Activated T-helper 1 cell treated with anti-CD3 and anti-CD28 coated beads, Interleukin-12 subunit alpha, Interleukin-12 subunit beta, Interleukin-2, Interleukin-4 antibody, amounts not matched to agents 30 ng/mL and 10 ng/mL and 1 ng/mL, durations not matched to agents 14 hours and 24 hours and 36 hours (primary cell): ENCODE measurements at regions not wholly inside any gene's neighbourhood (a gene's known extent, or its start where the extent isn't known, plus 50 kb on each side); places are given as distances from the start of the nearest gene placed in this dataset.
"Not testable (repeated sequence)": the region's sequence is repeated elsewhere in the genome, so short reads cannot be mapped to it uniquely, and the experiment has no call there.

ENCODE experiments used
- DNase-seq: peaks from one replicate; pipeline ENCODE4 v3.0.0; 2021; ENCODE audit warnings: low spot score
- H3K27ac Mint-ChIP-seq: one replicate; pipeline ENCODE4 v1.8.0; 2021; ENCODE audit warnings: mild to moderate bottlenecking, mixed read lengths
- H3K27me3 Mint-ChIP-seq: one replicate; pipeline ENCODE4 v1.8.0; 2022; ENCODE audit warnings: mild to moderate bottlenecking, moderate library complexity, mixed read lengths; ENCODE audit not compliant: insufficient read depth
- H3K36me3 Mint-ChIP-seq: one replicate; pipeline ENCODE4 v1.8.0; 2021; ENCODE audit warnings: low read depth, mixed read lengths
- H3K4me1 Mint-ChIP-seq: one replicate; pipeline ENCODE4 v1.8.0; 2021; ENCODE audit warnings: low read depth, mixed read lengths
- H3K4me3 Mint-ChIP-seq: one replicate; pipeline ENCODE4 v1.8.0; 2021; ENCODE audit warnings: mild to moderate bottlenecking, moderate library complexity, mixed read lengths
- H3K9me3 Mint-ChIP-seq: one replicate; pipeline ENCODE4 v1.8.0; 2021; ENCODE audit warnings: mixed read lengths
- intact Hi-C: fragments of 100-400 bp; cut with micrococcal nuclease; formaldehyde crosslinking; loops from one replicate; pipeline ENCODE4 v1.15.1; 2024

GRCh38 chr13:80931766-80932165, 590.8 kb upstream of the SPRY2 start:
- intact Hi-C loops: no loop called here
- H3K27me3 Mint-ChIP-seq: no peaks in the 10 kb centered on the region
- no peak overlapping the region for H3K4me3 Mint-ChIP-seq
- H3K4me1 Mint-ChIP-seq: no peaks in the 10 kb centered on the region
- H3K27ac Mint-ChIP-seq: no peak overlapping the region
- H3K9me3 Mint-ChIP-seq: no peaks in the 10 kb centered on the region
- H3K36me3 Mint-ChIP-seq: no peaks in the 10 kb centered on the region
- no peak for DNase-seq

- Mint-ChIP-seq H3K27ac (no peak overlapping the region), H3K36me3 (no peaks in the 10 kb centered on the region), H3K9me3 (no peaks in the 10 kb centered on the region), H3K27me3 (no peaks in the 10 kb centered on the region), H3K4me3 (no peak overlapping the region), H3K4me1 (no peaks in the 10 kb centered on the region)
- DNase-seq: no peak
- intact Hi-C loops: no loop called here
Measured at GRCh38 chr13:80931118-80931517, 590.2 kb upstream of the SPRY2 start.

- Mint-ChIP-seq H3K27ac (no peak overlapping the region), H3K4me1 (no peaks in the 10 kb centered on the region)
Measured at GRCh38 chr13:80928241-80928640, 587.3 kb upstream of the SPRY2 start.

GRCh38 chr13:80926024-80926423, 585.1 kb upstream of the SPRY2 start:
- H3K36me3 Mint-ChIP-seq, H3K9me3 Mint-ChIP-seq, H3K4me3 Mint-ChIP-seq, DNase-seq, H3K27ac Mint-ChIP-seq, H3K4me1 Mint-ChIP-seq, H3K27me3 Mint-ChIP-seq, intact Hi-C loops: not testable (repeated sequence)

More at GRCh38 chr13:80928241-80928640, 587.3 kb upstream of the SPRY2 start:
- H3K36me3 Mint-ChIP-seq: no peaks in the 10 kb centered on the region
- DNase-seq: no peak
- H3K4me3 Mint-ChIP-seq: no peak overlapping the region
- intact Hi-C loops: no loop called here
- no peaks in the 10 kb centered on the region for H3K27me3 Mint-ChIP-seq
- no peaks in the 10 kb centered on the region for H3K9me3 Mint-ChIP-seq

- H3K27me3 Mint-ChIP-seq: no peaks in the 10 kb centered on the region
- no peak for DNase-seq
- H3K9me3 Mint-ChIP-seq: no peaks in the 10 kb centered on the region
- no peaks in the 10 kb centered on the region for H3K36me3 Mint-ChIP-seq
- no peaks in the 10 kb centered on the region for H3K4me1 Mint-ChIP-seq
- no peak overlapping the region for H3K27ac Mint-ChIP-seq
- no peak overlapping the region for H3K4me3 Mint-ChIP-seq
- intact Hi-C loops: no loop called here
Measured at GRCh38 chr13:80924596-80924995, 583.7 kb upstream of the SPRY2 start.

GRCh38 chr13:80923907-80924306, 583.0 kb upstream of the SPRY2 start:
- no peak for DNase-seq
- no peak overlapping the region for H3K4me3 Mint-ChIP-seq
- intact Hi-C loops: no loop called here

GRCh38 chr13:80921971-80922370, 581.0 kb upstream of the SPRY2 start:
- no peak for DNase-seq
- H3K4me3 Mint-ChIP-seq: no peak overlapping the region
- no peaks in the 10 kb centered on the region for H3K4me1 Mint-ChIP-seq
- no peaks in the 10 kb centered on the region for H3K9me3 Mint-ChIP-seq
- peaks cover 2% of the 10 kb centered on the region for H3K27me3 Mint-ChIP-seq
- no peak overlapping the region for H3K27ac Mint-ChIP-seq
- H3K36me3 Mint-ChIP-seq: no peaks in the 10 kb centered on the region
- intact Hi-C loops: no loop called here

More at GRCh38 chr13:80923907-80924306, 583.0 kb upstream of the SPRY2 start:
- no peaks in the 10 kb centered on the region for H3K27me3 Mint-ChIP-seq
- H3K4me1 Mint-ChIP-seq: no peaks in the 10 kb centered on the region
- H3K27ac Mint-ChIP-seq: no peak overlapping the region
- no peaks in the 10 kb centered on the region for H3K9me3 Mint-ChIP-seq
- no peaks in the 10 kb centered on the region for H3K36me3 Mint-ChIP-seq

- Mint-ChIP-seq H3K4me3 (no peak overlapping the region), H3K36me3 (no peaks in the 10 kb centered on the region), H3K27ac (no peak overlapping the region), H3K27me3 (peaks cover 2% of the 10 kb centered on the region), H3K4me1 (no peaks in the 10 kb centered on the region), H3K9me3 (no peaks in the 10 kb centered on the region)
- no peak for DNase-seq
- intact Hi-C loops: no loop called here
Measured at GRCh38 chr13:80921541-80921940, 580.6 kb upstream of the SPRY2 start.

- intact Hi-C loops: no loop called here
- DNase-seq: no peak
- H3K27me3 Mint-ChIP-seq: no peaks in the 10 kb centered on the region
- no peak overlapping the region for H3K27ac Mint-ChIP-seq
- no peaks in the 10 kb centered on the region for H3K36me3 Mint-ChIP-seq
- no peaks in the 10 kb centered on the region for H3K4me1 Mint-ChIP-seq
- H3K4me3 Mint-ChIP-seq: no peak overlapping the region
- no peaks in the 10 kb centered on the region for H3K9me3 Mint-ChIP-seq
Measured at GRCh38 chr13:80906860-80907259, 565.9 kb upstream of the SPRY2 start.

- DNase-seq: no peak
- H3K4me3 Mint-ChIP-seq: no peak overlapping the region
- intact Hi-C loops: no loop called here
- no peaks in the 10 kb centered on the region for H3K36me3 Mint-ChIP-seq
- no peaks in the 10 kb centered on the region for H3K9me3 Mint-ChIP-seq
- H3K4me1 Mint-ChIP-seq: no peaks in the 10 kb centered on the region
- no peak overlapping the region for H3K27ac Mint-ChIP-seq
- H3K27me3 Mint-ChIP-seq: no peaks in the 10 kb centered on the region
Measured at GRCh38 chr13:80904386-80904785, 563.5 kb upstream of the SPRY2 start.

GRCh38 chr13:80903911-80904310, 563.0 kb upstream of the SPRY2 start:
- no peaks in the 10 kb centered on the region for H3K9me3 Mint-ChIP-seq
- no peaks in the 10 kb centered on the region for H3K36me3 Mint-ChIP-seq
- intact Hi-C loops: no loop called here
- no peak for DNase-seq
- no peaks in the 10 kb centered on the region for H3K27me3 Mint-ChIP-seq
- no peak overlapping the region for H3K4me3 Mint-ChIP-seq
- no peak overlapping the region for H3K27ac Mint-ChIP-seq
- no peaks in the 10 kb centered on the region for H3K4me1 Mint-ChIP-seq

GRCh38 chr13:80901530-80901929, 560.6 kb upstream of the SPRY2 start:
- intact Hi-C loops: no loop called here
- Mint-ChIP-seq H3K27me3 (no peaks in the 10 kb centered on the region), H3K9me3 (peaks cover 6% of the 10 kb centered on the region), H3K4me3 (no peak overlapping the region), H3K36me3 (no peaks in the 10 kb centered on the region), H3K4me1 (no peaks in the 10 kb centered on the region), H3K27ac (no peak overlapping the region)
- no peak for DNase-seq

GRCh38 chr13:80901111-80901510, 560.2 kb upstream of the SPRY2 start:
- intact Hi-C loops: no loop called here
- H3K4me3 Mint-ChIP-seq: no peak overlapping the region
- H3K9me3 Mint-ChIP-seq: peaks cover 6% of the 10 kb centered on the region
- no peak overlapping the region for H3K27ac Mint-ChIP-seq
- H3K36me3 Mint-ChIP-seq: no peaks in the 10 kb centered on the region
- no peaks in the 10 kb centered on the region for H3K27me3 Mint-ChIP-seq
- DNase-seq: no peak
- H3K4me1 Mint-ChIP-seq: no peaks in the 10 kb centered on the region

- intact Hi-C loops: no loop called here
- Mint-ChIP-seq H3K27ac (no peak overlapping the region), H3K9me3 (peaks cover 6% of the 10 kb centered on the region), H3K4me1 (no peaks in the 10 kb centered on the region), H3K4me3 (no peak overlapping the region), H3K27me3 (no peaks in the 10 kb centered on the region), H3K36me3 (no peaks in the 10 kb centered on the region)
- DNase-seq: no peak
Measured at GRCh38 chr13:80900561-80900960, 559.6 kb upstream of the SPRY2 start.
